ENCODE measurements at regions not wholly inside any gene's neighbourhood (a gene's known extent, or its start where the extent isn't known, plus 50 kb on each side); places are given as distances from the start of the nearest gene placed in this dataset.
"Not testable (repeated sequence)": the region's sequence is repeated elsewhere in the genome, so short reads cannot be mapped to it uniquely, and the experiment has no call there.

GRCh38 chr9:30349526-30350513 lies 2034.6 kb upstream of the ACO1 start:
- DNase-seq (ENCODE audit: extremely low spot score) = no peak
- ChIA-PET POLR2A (interaction anchor here (0.6 kb wide), 1 partner anchor 132 kb away, joined by 3 read pairs; no protein-coding TSS in a partner anchor), CTCF (interaction anchor here (1.2 kb wide), 1 partner anchor 11 kb away, joined by 3 read pairs; no protein-coding TSS in a partner anchor)
- no peak for TF ChIP-seq CTCF (IDR thresholded peaks at IDR 0.05; ENCODE audit: control extremely low read depth, extremely low read depth, low read depth, missing control alignments)

GRCh38 chr9:30356221-30356620 lies 2028.2 kb upstream of the ACO1 start:
- no peak for TF ChIP-seq CTCF (IDR thresholded peaks at IDR 0.05; ENCODE audit: control extremely low read depth, extremely low read depth, low read depth, missing control alignments)
- ChIA-PET CTCF (no interaction called here), POLR2A (no interaction called here)
- no peak for DNase-seq (ENCODE audit: extremely low spot score)

- CTCF ChIA-PET = no interaction called here
- POLR2A ChIA-PET = no interaction called here
- no peak for TF ChIP-seq CTCF (IDR thresholded peaks at IDR 0.05; ENCODE audit: control extremely low read depth, extremely low read depth, low read depth, missing control alignments)
Observed at GRCh38 chr9:30362373-30362772, 2022.1 kb upstream of the ACO1 start.

GRCh38 chr9:30366140-30366539 lies 2018.3 kb upstream of the ACO1 start:
- DNase-seq (ENCODE audit: extremely low spot score); POLR2A ChIA-PET; CTCF ChIA-PET: not testable (repeated sequence)

More at GRCh38 chr9:30362373-30362772, 2022.1 kb upstream of the ACO1 start:
- DNase-seq (ENCODE audit: extremely low spot score) = no peak

- ChIA-PET POLR2A (no interaction called here), CTCF (interaction anchor here (1.6 kb wide), 1 partner anchor 9 kb away, joined by 3 read pairs; no protein-coding TSS in a partner anchor)
- TF ChIP-seq CTCF (IDR thresholded peaks at IDR 0.05; ENCODE audit: control extremely low read depth, extremely low read depth, low read depth, missing control alignments) = no peak
- DNase-seq (ENCODE audit: extremely low spot score) = no peak
Observed at GRCh38 chr9:30382271-30382670, 2002.2 kb upstream of the ACO1 start.

- POLR2A ChIA-PET = no interaction called here
- CTCF ChIA-PET = no interaction called here
- TF ChIP-seq CTCF (IDR thresholded peaks at IDR 0.05; ENCODE audit: control extremely low read depth, extremely low read depth, low read depth, missing control alignments) = no peak
- DNase-seq (ENCODE audit: extremely low spot score) = no peak
Observed at GRCh38 chr9:30410273-30410672, 1974.2 kb upstream of the ACO1 start.

- no peak for TF ChIP-seq CTCF (IDR thresholded peaks at IDR 0.05; ENCODE audit: control extremely low read depth, extremely low read depth, low read depth, missing control alignments)
- ChIA-PET POLR2A (no interaction called here), CTCF (no interaction called here)
- DNase-seq (ENCODE audit: extremely low spot score) = no peak
Observed at GRCh38 chr9:30411571-30411970, 1972.9 kb upstream of the ACO1 start.

All from GM10248 (cell line).